Sigmoid colon (tissue), 4 donors: ENCODE measurements at regions not wholly inside any gene's neighbourhood (a gene's known extent, or its start where the extent isn't known, plus 50 kb on each side); places are given as distances from the start of the nearest gene placed in this dataset.

Experiments
- CTCF ChIP-seq, 4 experiments: fragments of 450-650 bp in 3 of 4; fragments of 200-600 bp in 1 of 4; IDR thresholded peaks; one replicate each; pipeline ENCODE4 v1.5.1; 2016 to 2019; ENCODE audit warnings: antibody characterized with exemption in 4 of 4, mild to moderate bottlenecking in 3 of 4, moderate library complexity in 2 of 4
- POLR2AphosphoS5 ChIP-seq, 4 donors: sonication (generic); formaldehyde crosslinking; IDR thresholded peaks; one replicate each; pipeline ENCODE4 v1.6.1; 2017; ENCODE audit warnings: antibody characterized with exemption in 4 of 4

GRCh38 chr15:39320355-39320754 lies 260.5 kb upstream of the THBS1 start:
- no peak for TF ChIP-seq CTCF (IDR thresholded peaks at IDR 0.05)
- no peak for TF ChIP-seq POLR2AphosphoS5 (IDR thresholded peaks at IDR 0.05)
